ENCODE measurements at regions not wholly inside any gene's neighbourhood (a gene's known extent, or its start where the extent isn't known, plus 50 kb on each side); places are given as distances from the start of the nearest gene placed in this dataset.
"Not testable (repeated sequence)": the region's sequence is repeated elsewhere in the genome, so short reads cannot be mapped to it uniquely, and the experiment has no call there.

DNA sequence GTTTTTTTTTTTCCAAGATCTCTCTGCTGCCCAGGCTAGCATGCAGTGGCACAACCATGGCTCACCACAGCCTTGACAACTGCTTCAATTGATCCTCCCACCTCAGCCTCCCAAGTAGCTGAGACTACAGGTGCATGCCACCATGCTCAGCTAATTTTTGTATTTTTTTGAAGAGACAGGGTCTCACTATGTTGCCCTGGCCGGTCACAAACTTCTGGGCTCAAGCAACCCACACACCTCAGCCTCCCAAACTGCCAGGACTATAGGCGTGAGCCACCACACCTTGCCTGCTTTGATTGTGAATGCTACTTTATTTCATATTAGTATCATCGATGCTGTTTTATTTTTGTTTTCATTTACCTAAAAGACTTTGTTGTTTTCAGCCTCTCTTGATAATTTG is 81.5 kb upstream of the GNAZ start:
- H3K27me3 Mint-ChIP-seq, result peaks cover 9% of the 10 kb centered on the region
- TF ChIP-seq, protein P1, sequence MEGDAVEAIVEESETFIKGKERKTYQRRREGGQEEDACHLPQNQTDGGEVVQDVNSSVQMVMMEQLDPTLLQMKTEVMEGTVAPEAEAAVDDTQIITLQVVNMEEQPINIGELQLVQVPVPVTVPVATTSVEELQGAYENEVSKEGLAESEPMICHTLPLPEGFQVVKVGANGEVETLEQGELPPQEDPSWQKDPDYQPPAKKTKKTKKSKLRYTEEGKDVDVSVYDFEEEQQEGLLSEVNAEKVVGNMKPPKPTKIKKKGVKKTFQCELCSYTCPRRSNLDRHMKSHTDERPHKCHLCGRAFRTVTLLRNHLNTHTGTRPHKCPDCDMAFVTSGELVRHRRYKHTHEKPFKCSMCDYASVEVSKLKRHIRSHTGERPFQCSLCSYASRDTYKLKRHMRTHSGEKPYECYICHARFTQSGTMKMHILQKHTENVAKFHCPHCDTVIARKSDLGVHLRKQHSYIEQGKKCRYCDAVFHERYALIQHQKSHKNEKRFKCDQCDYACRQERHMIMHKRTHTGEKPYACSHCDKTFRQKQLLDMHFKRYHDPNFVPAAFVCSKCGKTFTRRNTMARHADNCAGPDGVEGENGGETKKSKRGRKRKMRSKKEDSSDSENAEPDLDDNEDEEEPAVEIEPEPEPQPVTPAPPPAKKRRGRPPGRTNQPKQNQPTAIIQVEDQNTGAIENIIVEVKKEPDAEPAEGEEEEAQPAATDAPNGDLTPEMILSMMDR (conservative IDR thresholded peaks at IDR 0.05), result no peak

DNA sequence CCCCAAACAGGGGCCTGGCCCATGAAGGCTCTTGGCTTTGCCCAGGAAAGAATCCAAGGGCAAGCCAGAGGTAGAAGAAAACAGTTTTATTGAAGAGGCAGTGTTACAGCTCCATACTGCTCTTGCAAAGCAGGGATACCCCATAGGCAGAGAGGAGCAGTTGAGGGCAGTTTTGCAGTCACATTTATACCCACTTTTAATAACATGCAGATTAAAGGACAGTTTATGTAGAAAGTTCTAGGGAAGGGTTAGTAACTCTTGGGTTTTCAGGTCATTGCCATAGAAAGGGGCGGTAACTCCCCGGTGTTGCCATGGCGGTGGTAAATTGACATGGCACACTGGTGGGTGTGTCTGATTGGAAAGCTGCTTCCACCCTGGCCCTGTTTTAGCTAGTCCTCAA is 80.5 kb upstream of the GNAZ start:
- Mint-ChIP-seq H3K4me1 (ENCODE audit: unreplicated experiment) (peaks cover under 1% of the 10 kb centered on the region), H3K4me3 (no peak overlapping the region), H3K36me3 (no peaks in the 10 kb centered on the region), H3K9me3 (no peaks in the 10 kb centered on the region), H3K27ac (no peak overlapping the region), H3K27me3 (peaks cover 9% of the 10 kb centered on the region)
- TF ChIP-seq, protein P1 (conservative IDR thresholded peaks at IDR 0.05), result no peak
- DNase-seq (ENCODE audit: extremely low spot score, unreplicated experiment), result no peak

More for the DNA sequence above, 81.5 kb upstream of the GNAZ start:
- H3K36me3 Mint-ChIP-seq, result no peaks in the 10 kb centered on the region
- H3K9me3 Mint-ChIP-seq, result no peaks in the 10 kb centered on the region
- H3K4me1 Mint-ChIP-seq (ENCODE audit: unreplicated experiment), result no peaks in the 10 kb centered on the region
- no peak overlapping the region for H3K4me3 Mint-ChIP-seq
- no peak for DNase-seq (ENCODE audit: extremely low spot score, unreplicated experiment)
- no peak overlapping the region for H3K27ac Mint-ChIP-seq

DNA sequence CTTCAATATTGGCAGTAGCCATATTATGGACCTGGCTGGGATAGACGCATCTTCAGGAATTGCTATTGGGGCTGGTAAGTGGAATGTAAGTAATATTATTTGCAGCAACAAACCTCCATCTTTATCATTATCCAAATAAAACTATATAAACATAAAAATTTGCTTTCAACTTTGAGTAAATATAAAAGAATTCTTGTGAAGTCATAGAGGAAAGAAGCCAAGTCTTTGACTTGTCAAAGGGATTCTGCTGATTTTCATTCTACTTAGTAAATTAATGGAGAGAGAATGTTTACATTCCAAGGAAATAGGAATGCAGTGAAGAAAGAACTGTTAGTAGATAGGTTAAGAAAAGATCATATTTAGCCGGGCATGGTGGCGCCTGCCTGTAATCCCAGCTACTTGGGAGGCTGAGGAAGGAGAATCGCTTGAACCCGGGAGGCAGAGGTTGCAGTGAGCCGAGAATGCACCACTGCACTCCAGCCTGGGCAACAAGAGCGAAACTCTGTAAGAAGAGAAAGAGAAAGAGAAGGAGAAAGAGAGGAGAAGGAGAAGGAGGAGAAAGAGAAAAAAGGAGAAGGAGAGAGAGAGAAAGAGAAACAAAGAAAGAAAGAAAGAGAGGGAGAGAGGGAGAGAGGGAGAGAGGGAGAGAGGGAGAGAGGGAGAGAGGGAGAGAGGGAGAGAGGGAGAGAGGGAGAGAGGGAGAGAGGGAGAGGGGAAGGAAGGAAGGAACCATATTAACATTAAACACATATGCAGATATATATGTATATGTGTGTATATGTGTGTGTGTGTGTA is 79.4 kb upstream of the GNAZ start:
- H3K36me3 Mint-ChIP-seq; DNase-seq (ENCODE audit: extremely low spot score, unreplicated experiment); H3K4me3 Mint-ChIP-seq; H3K4me1 Mint-ChIP-seq (ENCODE audit: unreplicated experiment); H3K9me3 Mint-ChIP-seq; H3K27ac Mint-ChIP-seq: not testable (repeated sequence)
- peaks cover 13% of the 10 kb centered on the region for H3K27me3 Mint-ChIP-seq

DNA sequence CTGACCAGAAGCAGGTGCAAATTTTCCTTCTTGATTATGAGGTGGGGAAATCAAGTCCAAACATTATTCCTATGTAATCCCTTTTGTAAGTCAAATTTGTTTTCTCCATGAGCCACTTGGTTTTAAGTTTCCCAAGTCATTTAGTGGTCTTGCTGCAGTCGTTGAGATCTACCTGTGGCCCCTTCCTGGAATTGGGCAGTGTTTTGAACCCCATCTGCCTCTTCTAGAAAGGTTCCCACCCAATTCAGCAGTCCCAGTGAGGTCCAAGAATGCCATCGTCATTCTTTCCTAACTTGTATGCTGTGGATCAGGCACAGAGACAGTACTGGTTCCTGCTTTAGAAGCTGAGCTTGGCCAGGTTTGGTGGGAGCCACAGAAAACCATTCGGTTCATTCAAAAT is 77.8 kb upstream of the GNAZ start:
- no peak overlapping the region for H3K4me3 Mint-ChIP-seq
- no peak overlapping the region for H3K27ac Mint-ChIP-seq
- H3K27me3 Mint-ChIP-seq, result peaks cover 13% of the 10 kb centered on the region
- H3K9me3 Mint-ChIP-seq, result peaks cover 6% of the 10 kb centered on the region
- H3K36me3 Mint-ChIP-seq, result no peaks in the 10 kb centered on the region
- TF ChIP-seq, protein P1 (conservative IDR thresholded peaks at IDR 0.05), result no peak
- H3K4me1 Mint-ChIP-seq (ENCODE audit: unreplicated experiment), result peaks cover 5% of the 10 kb centered on the region
- no peak for DNase-seq (ENCODE audit: extremely low spot score, unreplicated experiment)

DNA sequence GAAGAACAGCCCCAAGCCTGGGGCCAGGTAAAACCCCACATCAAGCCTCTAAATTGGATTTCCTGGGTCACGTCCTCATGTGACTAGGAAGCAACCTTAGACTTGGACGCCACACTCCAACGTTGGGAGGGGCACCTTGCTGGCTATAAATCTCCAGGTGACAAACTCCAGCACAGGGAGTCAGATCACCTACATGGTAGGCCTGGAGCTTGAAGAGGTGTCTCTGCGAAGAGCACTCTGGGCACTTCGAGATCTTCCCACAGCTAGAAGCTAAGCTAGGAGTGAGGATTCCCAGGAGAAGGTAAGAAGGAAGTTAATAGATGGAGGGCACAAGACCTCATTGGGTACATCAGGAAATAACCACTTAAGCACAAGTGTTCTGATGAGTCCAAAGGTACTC is 77.1 kb upstream of the GNAZ start:
- no peak for DNase-seq (ENCODE audit: extremely low spot score, unreplicated experiment)
- no peak overlapping the region for H3K27ac Mint-ChIP-seq
- peaks cover 5% of the 10 kb centered on the region for H3K4me1 Mint-ChIP-seq (ENCODE audit: unreplicated experiment)
- H3K4me3 Mint-ChIP-seq, result no peak overlapping the region
- no peaks in the 10 kb centered on the region for H3K36me3 Mint-ChIP-seq
- peaks cover 13% of the 10 kb centered on the region for H3K27me3 Mint-ChIP-seq
- H3K9me3 Mint-ChIP-seq, result peaks cover 13% of the 10 kb centered on the region
- TF ChIP-seq, protein P1 (conservative IDR thresholded peaks at IDR 0.05), result no peak

DNA sequence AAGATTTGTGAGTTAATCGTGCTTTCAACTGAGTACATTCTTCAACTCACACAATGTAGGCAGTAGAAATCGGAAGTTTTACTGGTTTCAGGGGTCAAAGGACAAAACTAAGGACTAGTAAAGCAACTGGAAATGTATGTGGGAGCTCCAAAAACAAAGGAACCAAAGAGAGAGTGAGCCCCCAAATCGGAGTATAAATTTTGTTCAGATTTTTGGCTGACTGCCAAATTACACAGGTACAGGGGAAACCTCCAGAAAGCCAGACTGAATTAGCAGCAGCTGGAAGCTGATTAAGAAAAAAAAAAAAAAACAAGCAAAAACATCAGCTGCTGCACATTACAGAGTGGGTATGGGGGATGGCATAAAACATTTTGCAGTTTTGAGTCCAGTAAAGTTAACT is 75.2 kb upstream of the GNAZ start:
- Mint-ChIP-seq H3K4me1 (ENCODE audit: unreplicated experiment) (peaks cover 5% of the 10 kb centered on the region), H3K4me3 (no peak overlapping the region), H3K27me3 (peaks cover 13% of the 10 kb centered on the region), H3K9me3 (peaks cover 22% of the 10 kb centered on the region), H3K27ac (no peak overlapping the region), H3K36me3 (no peaks in the 10 kb centered on the region)
- DNase-seq (ENCODE audit: extremely low spot score, unreplicated experiment), result no peak
- TF ChIP-seq, protein P1 (conservative IDR thresholded peaks at IDR 0.05), result no peak

All from type B pancreatic cell (in vitro differentiated cells).